Activated naive CD4-positive, alpha-beta T cell treated with anti-CD3 and anti-CD28 coated beads, Interleukin-2, amount 50 U/mL, for 24 hours (primary cell): ENCODE measurements at regions not wholly inside any gene's neighbourhood (a gene's known extent, or its start where the extent isn't known, plus 50 kb on each side); places are given as distances from the start of the nearest gene placed in this dataset.

Source experiments
- H3K27ac Mint-ChIP-seq: one replicate; pipeline ENCODE4 v1.8.0; 2021; ENCODE audit warnings: mild to moderate bottlenecking, mixed read lengths
- H3K27me3 Mint-ChIP-seq: one replicate; pipeline ENCODE4 v1.8.0; 2021; ENCODE audit warnings: mixed read lengths
- H3K36me3 Mint-ChIP-seq: one replicate; pipeline ENCODE4 v1.8.0; 2021; ENCODE audit warnings: mixed read lengths
- H3K4me1 Mint-ChIP-seq: one replicate; pipeline ENCODE4 v1.8.0; 2021; ENCODE audit warnings: mixed read lengths
- H3K4me3 Mint-ChIP-seq: one replicate; pipeline ENCODE4 v1.8.0; 2021; ENCODE audit warnings: mild to moderate bottlenecking, mixed read lengths
- H3K9me3 Mint-ChIP-seq: one replicate; pipeline ENCODE4 v1.8.0; 2021; ENCODE audit warnings: mixed read lengths

GRCh38 chr13:55728247-55728646 is 1412.5 kb upstream of the PRR20A start:
- H3K9me3 Mint-ChIP-seq: peaks cover 23% of the 10 kb centered on the region
- H3K27ac Mint-ChIP-seq: no peak overlapping the region

GRCh38 chr13:55745828-55746227 is 1394.9 kb upstream of the PRR20A start:
- no peaks in the 10 kb centered on the region for H3K4me1 Mint-ChIP-seq
- no peak overlapping the region for H3K27ac Mint-ChIP-seq
- no peak overlapping the region for H3K4me3 Mint-ChIP-seq
- H3K36me3 Mint-ChIP-seq: no peaks in the 10 kb centered on the region
- H3K9me3 Mint-ChIP-seq: no peaks in the 10 kb centered on the region
- H3K27me3 Mint-ChIP-seq: no peaks in the 10 kb centered on the region

More at GRCh38 chr13:55728247-55728646, 1412.5 kb upstream of the PRR20A start:
- Mint-ChIP-seq H3K4me1 (no peaks in the 10 kb centered on the region), H3K27me3 (no peaks in the 10 kb centered on the region), H3K4me3 (no peak overlapping the region), H3K36me3 (no peaks in the 10 kb centered on the region)

GRCh38 chr13:55761986-55762385 is 1378.7 kb upstream of the PRR20A start:
- Mint-ChIP-seq H3K27me3 (no peaks in the 10 kb centered on the region), H3K4me1 (no peaks in the 10 kb centered on the region), H3K4me3 (no peak overlapping the region), H3K9me3 (peaks cover 4% of the 10 kb centered on the region), H3K27ac (no peak overlapping the region), H3K36me3 (no peaks in the 10 kb centered on the region)

GRCh38 chr13:55777612-55778011 is 1363.1 kb upstream of the PRR20A start:
- Mint-ChIP-seq H3K9me3 (no peaks in the 10 kb centered on the region), H3K27me3 (no peaks in the 10 kb centered on the region), H3K4me3 (no peak overlapping the region), H3K36me3 (no peaks in the 10 kb centered on the region), H3K27ac (no peak overlapping the region), H3K4me1 (no peaks in the 10 kb centered on the region)

GRCh38 chr13:55783841-55784240 is 1356.9 kb upstream of the PRR20A start:
- Mint-ChIP-seq H3K4me1 (no peaks in the 10 kb centered on the region), H3K4me3 (no peak overlapping the region), H3K36me3 (no peaks in the 10 kb centered on the region), H3K9me3 (peaks cover 5% of the 10 kb centered on the region), H3K27me3 (no peaks in the 10 kb centered on the region), H3K27ac (no peak overlapping the region)

GRCh38 chr13:55788548-55788947 is 1352.2 kb upstream of the PRR20A start:
- H3K4me3 Mint-ChIP-seq: no peak overlapping the region
- no peaks in the 10 kb centered on the region for H3K27me3 Mint-ChIP-seq
- H3K4me1 Mint-ChIP-seq: no peaks in the 10 kb centered on the region
- no peak overlapping the region for H3K27ac Mint-ChIP-seq
- no peaks in the 10 kb centered on the region for H3K36me3 Mint-ChIP-seq
- peaks cover 5% of the 10 kb centered on the region for H3K9me3 Mint-ChIP-seq

GRCh38 chr13:55792544-55793193 is 1348.0 kb upstream of the PRR20A start:
- H3K4me3 Mint-ChIP-seq: no peak overlapping the region
- H3K9me3 Mint-ChIP-seq: peaks cover 5% of the 10 kb centered on the region
- H3K4me1 Mint-ChIP-seq: no peaks in the 10 kb centered on the region
- H3K36me3 Mint-ChIP-seq: no peaks in the 10 kb centered on the region
- H3K27ac Mint-ChIP-seq: no peak overlapping the region
- H3K27me3 Mint-ChIP-seq: no peaks in the 10 kb centered on the region

- no peaks in the 10 kb centered on the region for H3K4me1 Mint-ChIP-seq
- H3K27me3 Mint-ChIP-seq: no peaks in the 10 kb centered on the region
These were observed 1325.2 kb upstream of the PRR20A start for GRCh38 chr13:55815458-55816033.

GRCh38 chr13:55816976-55817601 is 1323.6 kb upstream of the PRR20A start:
- Mint-ChIP-seq H3K4me1 (no peaks in the 10 kb centered on the region), H3K36me3 (no peaks in the 10 kb centered on the region), H3K27ac (no peak overlapping the region), H3K27me3 (no peaks in the 10 kb centered on the region), H3K9me3 (peaks cover 4% of the 10 kb centered on the region), H3K4me3 (no peak overlapping the region)

More at GRCh38 chr13:55815458-55816033, 1325.2 kb upstream of the PRR20A start:
- no peak overlapping the region for H3K4me3 Mint-ChIP-seq
- H3K36me3 Mint-ChIP-seq: no peaks in the 10 kb centered on the region
- H3K27ac Mint-ChIP-seq: no peak overlapping the region
- H3K9me3 Mint-ChIP-seq: peaks cover 4% of the 10 kb centered on the region

GRCh38 chr13:55820817-55821216 is 1319.9 kb upstream of the PRR20A start:
- H3K4me1 Mint-ChIP-seq: no peaks in the 10 kb centered on the region
- H3K27ac Mint-ChIP-seq: no peak overlapping the region
- no peaks in the 10 kb centered on the region for H3K27me3 Mint-ChIP-seq
- H3K9me3 Mint-ChIP-seq: peaks cover 4% of the 10 kb centered on the region
- H3K4me3 Mint-ChIP-seq: no peak overlapping the region
- H3K36me3 Mint-ChIP-seq: no peaks in the 10 kb centered on the region

GRCh38 chr13:55869648-55870047 is 1271.1 kb upstream of the PRR20A start:
- Mint-ChIP-seq H3K4me1 (no peaks in the 10 kb centered on the region), H3K27me3 (no peaks in the 10 kb centered on the region), H3K36me3 (no peaks in the 10 kb centered on the region), H3K9me3 (no peaks in the 10 kb centered on the region), H3K4me3 (no peak overlapping the region), H3K27ac (no peak overlapping the region)

- Mint-ChIP-seq H3K36me3 (no peaks in the 10 kb centered on the region), H3K9me3 (peaks cover 19% of the 10 kb centered on the region), H3K4me3 (no peak overlapping the region), H3K27me3 (no peaks in the 10 kb centered on the region), H3K27ac (no peak overlapping the region), H3K4me1 (no peaks in the 10 kb centered on the region)
These were observed 1253.2 kb upstream of the PRR20A start for GRCh38 chr13:55887561-55887960.

- Mint-ChIP-seq H3K27me3 (no peaks in the 10 kb centered on the region), H3K27ac (no peak overlapping the region), H3K4me1 (no peaks in the 10 kb centered on the region), H3K36me3 (no peaks in the 10 kb centered on the region), H3K9me3 (no peaks in the 10 kb centered on the region), H3K4me3 (no peak overlapping the region)
These were observed 1247.2 kb upstream of the PRR20A start for GRCh38 chr13:55893540-55893939.

GRCh38 chr13:55937180-55937579 is 1203.5 kb upstream of the PRR20A start:
- H3K4me1 Mint-ChIP-seq: no peaks in the 10 kb centered on the region
- H3K9me3 Mint-ChIP-seq: peaks cover 16% of the 10 kb centered on the region
- no peaks in the 10 kb centered on the region for H3K27me3 Mint-ChIP-seq
- H3K36me3 Mint-ChIP-seq: no peaks in the 10 kb centered on the region
- H3K4me3 Mint-ChIP-seq: no peak overlapping the region
- no peak overlapping the region for H3K27ac Mint-ChIP-seq

- H3K4me1 Mint-ChIP-seq: no peaks in the 10 kb centered on the region
- H3K27me3 Mint-ChIP-seq: no peaks in the 10 kb centered on the region
- H3K36me3 Mint-ChIP-seq: no peaks in the 10 kb centered on the region
- H3K9me3 Mint-ChIP-seq: peaks cover 6% of the 10 kb centered on the region
- no peak overlapping the region for H3K27ac Mint-ChIP-seq
- no peak overlapping the region for H3K4me3 Mint-ChIP-seq
These were observed 1192.5 kb upstream of the PRR20A start for GRCh38 chr13:55948175-55948574.

- Mint-ChIP-seq H3K4me3 (no peak overlapping the region), H3K9me3 (peaks cover 17% of the 10 kb centered on the region), H3K36me3 (no peaks in the 10 kb centered on the region), H3K27ac (no peak overlapping the region), H3K4me1 (no peaks in the 10 kb centered on the region), H3K27me3 (no peaks in the 10 kb centered on the region)
These were observed 1176.8 kb upstream of the PRR20A start for GRCh38 chr13:55963934-55964333.
